ENCODE measurements at regions not wholly inside any gene's neighbourhood (a gene's known extent, or its start where the extent isn't known, plus 50 kb on each side); places are given as distances from the start of the nearest gene placed in this dataset.

GRCh38 chrX:115373308-115373707 is 83.8 kb downstream of the LUZP4 start:
- H3K4me1 ChIP-seq = peaks cover 0 to 30% (median 2%) of the 10 kb centered on the region in 4 donors
- H3K27me3 ChIP-seq = no peaks in the 10 kb centered on the region
- no peaks in the 10 kb centered on the region for H3K36me3 ChIP-seq
- no peak for TF ChIP-seq CTCF (IDR thresholded peaks at IDR 0.05)
- no peak overlapping the region for H3K27ac ChIP-seq
- intact Hi-C loops (cut with DNase I; ENCODE audit: low total_unique reads) = no loop called here
- DNase-seq = no peak
- no peak overlapping the region for H3K4me3 ChIP-seq
- no peaks in the 10 kb centered on the region for H3K9me3 ChIP-seq

- TF ChIP-seq CTCF (IDR thresholded peaks at IDR 0.05) = no peak
- Histone ChIP-seq H3K36me3 (no peaks in the 10 kb centered on the region), H3K9me3 (no peaks in the 10 kb centered on the region), H3K27ac (no peak overlapping the region), H3K27me3 (no peaks in the 10 kb centered on the region), H3K4me3 (no peak overlapping the region), H3K4me1 (peaks cover 0 to 5% (median 0%) of the 10 kb centered on the region in 4 donors)
- DNase-seq = no peak
- intact Hi-C loops (cut with DNase I; ENCODE audit: low total_unique reads) = no loop called here
Measured at GRCh38 chrX:115378471-115378870, 89.0 kb downstream of the LUZP4 start.

GRCh38 chrX:115387327-115387726 is 97.8 kb downstream of the LUZP4 start:
- intact Hi-C loops (cut with DNase I; ENCODE audit: low total_unique reads) = no loop called here
- no peak for DNase-seq
- no peak overlapping the region for H3K27ac ChIP-seq
- TF ChIP-seq CTCF (IDR thresholded peaks at IDR 0.05) = no peak
- no peaks in the 10 kb centered on the region for H3K4me1 ChIP-seq
- no peaks in the 10 kb centered on the region for H3K36me3 ChIP-seq
- H3K4me3 ChIP-seq = no peak overlapping the region
- H3K9me3 ChIP-seq = no peaks in the 10 kb centered on the region
- H3K27me3 ChIP-seq = no peaks in the 10 kb centered on the region

DNA sequence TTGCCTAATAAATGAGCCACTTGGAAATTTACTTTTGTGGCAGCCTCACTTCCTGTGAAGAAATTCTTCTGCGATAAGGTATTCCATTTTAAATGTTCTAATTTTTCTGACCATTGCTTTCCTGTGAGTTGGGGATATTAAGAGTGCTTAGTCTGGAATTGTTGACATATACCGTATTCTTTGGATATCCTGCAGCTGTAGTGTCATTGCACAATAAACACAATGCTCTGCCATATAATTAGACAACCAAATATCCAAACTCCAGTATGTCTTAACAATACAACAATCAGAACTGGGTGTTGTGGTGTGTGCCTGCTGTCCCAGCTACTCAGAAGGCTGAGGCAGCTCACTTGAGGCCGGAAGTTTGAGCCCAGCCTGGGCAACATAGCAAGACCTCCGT is 99.4 kb downstream of the LUZP4 start:
- H3K27ac ChIP-seq = no peak overlapping the region
- H3K36me3 ChIP-seq = no peaks in the 10 kb centered on the region
- no peak overlapping the region for H3K4me3 ChIP-seq
- no peak for TF ChIP-seq CTCF (IDR thresholded peaks at IDR 0.05)
- intact Hi-C loops (cut with DNase I; ENCODE audit: low total_unique reads) = no loop called here
- H3K27me3 ChIP-seq = no peaks in the 10 kb centered on the region
- H3K9me3 ChIP-seq = no peaks in the 10 kb centered on the region
- H3K4me1 ChIP-seq = no peaks in the 10 kb centered on the region
- DNase-seq = no peak

DNA sequence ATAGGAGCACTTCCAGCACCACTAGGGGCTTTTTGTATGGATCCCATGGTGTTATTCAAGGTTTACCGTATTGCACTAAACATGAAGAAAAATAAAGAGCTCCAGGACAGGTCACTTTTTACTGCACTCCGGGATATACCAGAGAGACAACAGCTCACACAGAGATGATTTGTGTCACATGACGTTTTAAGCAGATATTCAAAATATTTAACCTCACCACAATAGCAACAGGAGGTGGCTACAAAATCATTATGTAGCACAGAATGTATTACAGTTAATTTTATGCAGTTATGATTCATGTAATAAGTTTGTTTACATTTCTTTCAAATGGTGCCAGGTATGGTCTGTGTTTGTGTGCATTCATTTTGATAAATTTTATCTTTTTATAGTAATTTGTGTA is 100.6 kb downstream of the LUZP4 start:
- intact Hi-C loops (cut with DNase I; ENCODE audit: low total_unique reads) = no loop called here
- H3K9me3 ChIP-seq = no peaks in the 10 kb centered on the region
- no peak overlapping the region for H3K4me3 ChIP-seq
- no peaks in the 10 kb centered on the region for H3K27me3 ChIP-seq
- no peaks in the 10 kb centered on the region for H3K36me3 ChIP-seq
- DNase-seq = no peak
- no peaks in the 10 kb centered on the region for H3K4me1 ChIP-seq
- H3K27ac ChIP-seq = no peak overlapping the region
- no peak for TF ChIP-seq CTCF (IDR thresholded peaks at IDR 0.05)

DNA sequence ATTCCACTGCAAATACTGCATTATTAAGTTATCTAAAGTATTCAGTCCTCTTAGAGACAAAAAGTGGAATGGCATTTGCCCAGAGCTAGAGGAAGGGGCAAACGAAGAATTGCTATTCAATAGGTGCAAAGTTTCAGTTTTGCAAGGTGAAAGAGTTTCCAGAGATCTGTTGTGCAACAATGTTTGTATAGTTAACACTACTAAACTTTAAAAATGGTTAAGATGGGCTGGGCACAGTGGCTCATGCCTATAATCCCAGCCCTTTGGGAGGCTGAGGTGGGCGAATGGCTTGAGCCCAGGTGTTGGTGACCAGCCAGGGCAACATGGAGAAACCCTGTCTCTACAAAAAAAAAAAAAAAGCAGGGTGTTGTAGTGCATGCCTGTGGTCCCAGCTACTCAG is 102.5 kb downstream of the LUZP4 start:
- intact Hi-C loops (cut with DNase I; ENCODE audit: low total_unique reads) = no loop called here
- TF ChIP-seq CTCF (IDR thresholded peaks at IDR 0.05) = no peak

More for the DNA sequence above, 102.5 kb downstream of the LUZP4 start:
- Histone ChIP-seq H3K36me3 (no peaks in the 10 kb centered on the region), H3K27ac (no peak overlapping the region), H3K4me3 (no peak overlapping the region), H3K9me3 (no peaks in the 10 kb centered on the region), H3K4me1 (no peaks in the 10 kb centered on the region), H3K27me3 (no peaks in the 10 kb centered on the region)
- no peak for DNase-seq
